Keratinocyte (primary cell): ENCODE measurements at regions not wholly inside any gene's neighbourhood (a gene's known extent, or its start where the extent isn't known, plus 50 kb on each side); places are given as distances from the start of the nearest gene placed in this dataset.

Experiments
- DNase-seq: peaks from one replicate; pipeline ENCODE4 v3.0.0-alpha.2; 2011; ENCODE audit warnings: low read depth, missing footprints, low spot score
- FAIRE-seq: peaks from 2 replicates; lab custom pipeline; 2011; peaks lifted over from hg19 to GRCh38; lab: Jason Lieb, UNC
- H2AFZ ChIP-seq: 2 replicates; pipeline ENCODE4 v1.6.0; 2012; ENCODE audit warnings: low read length, control low read depth, inconsistent platforms; ENCODE audit not compliant: control insufficient read depth
- H3K27ac ChIP-seq: 2 replicates; pipeline ENCODE4 v1.5.1; 2011; ENCODE audit warnings: low read length; ENCODE audit not compliant: control insufficient read depth, insufficient read depth
- H3K27me3 ChIP-seq: 3 replicates; pipeline ENCODE4 v1.6.0; 2011; ENCODE audit warnings: low read length; ENCODE audit not compliant: control insufficient read depth, insufficient read depth; ENCODE audit errors: extremely low read depth
- H3K36me3 ChIP-seq, 2 experiments: 2 replicates in 1 of 2; 3 replicates in 1 of 2; pipeline ENCODE4 v1.5.1; 2011; ENCODE audit warnings: low read length in 2 of 2, mild to moderate bottlenecking in 1 of 2; ENCODE audit not compliant: control insufficient read depth in 2 of 2, insufficient read depth in 2 of 2; ENCODE audit errors: extremely low read depth in 1 of 2
- H3K4me1 ChIP-seq: 3 replicates; pipeline ENCODE4 v1.5.1; 2011; ENCODE audit warnings: low read length; ENCODE audit not compliant: control insufficient read depth, insufficient read depth; ENCODE audit errors: extremely low read depth
- H3K4me2 ChIP-seq: 3 replicates; pipeline ENCODE4 v1.6.0; 2011; ENCODE audit warnings: low read depth, low read length; ENCODE audit not compliant: control insufficient read depth, insufficient read depth; ENCODE audit errors: extremely low read depth
- H3K4me3 ChIP-seq, 3 experiments: fragments of 200-600 bp in 1 of 3; sonication (generic) in 1 of 3; 2 replicates in 2 of 3; 3 replicates in 1 of 3; pipeline ENCODE4 v1.5.1; 2011 to 2016; ENCODE audit warnings: low read length in 3 of 3, mild to moderate bottlenecking in 3 of 3, control low read depth in 2 of 3, inconsistent platforms in 1 of 3, low read depth in 1 of 3, mixed read lengths in 1 of 3, mixed run types in 1 of 3, moderate library complexity in 1 of 3; ENCODE audit not compliant: control insufficient read depth in 2 of 3, insufficient read depth in 2 of 3; ENCODE audit errors: extremely low read depth in 1 of 3
- H3K79me2 ChIP-seq: 2 replicates; pipeline ENCODE4 v1.6.0; 2012; ENCODE audit warnings: low read length; ENCODE audit not compliant: control insufficient read depth, insufficient read depth
- H3K9ac ChIP-seq: 3 replicates; pipeline ENCODE4 v1.6.0; 2011; ENCODE audit warnings: low read length; ENCODE audit not compliant: control insufficient read depth, insufficient read depth; ENCODE audit errors: extremely low read depth
- H3K9me1 ChIP-seq: 3 replicates; pipeline ENCODE4 v1.6.0; 2011; ENCODE audit warnings: low read length; ENCODE audit not compliant: control insufficient read depth, insufficient read depth; ENCODE audit errors: extremely low read depth
- H3K9me3 ChIP-seq: 2 replicates; pipeline ENCODE4 v1.5.1; 2012; ENCODE audit warnings: low read depth, low read length; ENCODE audit not compliant: control insufficient read depth
- H4K20me1 ChIP-seq: 3 replicates; pipeline ENCODE4 v1.6.0; 2011; ENCODE audit warnings: low read length; ENCODE audit not compliant: control insufficient read depth, insufficient read depth; ENCODE audit errors: extremely low read depth
- CTCF ChIP-seq, 3 experiments: IDR thresholded peaks in 1 of 3; conservative IDR thresholded peaks in 1 of 3; optimal IDR thresholded peaks in 1 of 3; 2 replicates in 2 of 3; 3 replicates in 1 of 3; pipeline versions ENCODE3 to v1.5.1; 2011; ENCODE audit warnings: low read length in 3 of 3, mild to moderate bottlenecking in 3 of 3, moderate library complexity in 2 of 3, control low read depth in 1 of 3, inconsistent platforms in 1 of 3; ENCODE audit not compliant: insufficient read depth in 2 of 3; ENCODE audit errors: extremely low read depth in 1 of 3
- EZH2 ChIP-seq: IDR thresholded peaks from one replicate; pipeline ENCODE4 v1.6.1; 2012; ENCODE audit warnings: inconsistent platforms, mild to moderate bottlenecking, low read length, moderate library complexity
- dilution Hi-C: fragments of 300-500 bp; cut with MboI; formaldehyde crosslinking; loops from one replicate; pipeline ENCODE4 v1.7.0; 2020; ENCODE audit warnings: low sequenced_read_pairs; ENCODE audit not compliant: extremely low pct_ligation_motif_present

DNA sequence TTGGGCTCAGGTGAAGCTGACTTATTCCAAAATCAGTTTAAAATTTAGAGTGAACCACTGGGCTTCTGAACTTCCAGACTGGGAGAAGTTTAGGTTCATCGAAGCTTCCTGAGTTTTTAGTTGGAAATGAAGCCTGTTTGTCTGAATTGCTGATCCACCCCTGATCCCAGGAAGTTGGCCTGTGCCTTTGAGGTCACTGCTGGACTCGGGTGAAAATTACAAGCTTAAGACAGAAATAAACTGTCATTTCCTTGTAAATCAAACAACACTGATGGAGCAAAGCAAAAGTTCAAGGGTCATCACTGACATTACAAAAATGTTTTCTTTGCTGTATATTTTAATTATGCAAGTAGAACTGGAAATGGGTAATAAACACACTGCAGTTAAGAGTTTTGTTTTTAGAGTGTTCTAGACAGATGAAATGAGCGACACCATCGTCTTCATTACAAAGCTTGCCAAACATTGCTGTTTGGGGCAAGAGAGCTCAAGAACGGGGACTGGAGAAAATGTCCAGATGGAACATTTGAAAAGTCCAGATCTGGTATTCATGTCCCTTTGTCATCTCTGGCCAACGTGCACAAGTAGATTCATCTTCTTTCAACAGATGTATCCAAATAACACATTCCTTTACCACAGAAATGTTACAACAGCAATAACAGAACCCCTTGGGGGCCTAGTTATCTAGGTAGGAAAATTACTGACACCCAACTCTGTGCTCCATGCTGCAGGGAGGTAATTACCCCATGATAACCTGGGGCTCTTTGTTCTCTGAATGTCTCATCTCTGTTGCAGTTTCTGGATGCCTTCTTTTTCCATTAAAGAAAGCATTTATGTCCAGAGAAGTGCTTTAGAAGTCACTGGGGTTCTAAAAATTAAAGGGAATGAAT lies 142.4 kb upstream of the ERCC6L2 start:
- no peak overlapping the region for H3K27ac ChIP-seq
- FAIRE-seq (no peak), DNase-seq (no peak)
- H3K4me3 ChIP-seq: no peak overlapping the region
- no peaks in the 10 kb centered on the region for H3K4me1 ChIP-seq
- no peaks in the 10 kb centered on the region for H3K9me1 ChIP-seq
- no peaks in the 10 kb centered on the region for H4K20me1 ChIP-seq
- no peaks in the 10 kb centered on the region for H3K36me3 ChIP-seq
- dilution Hi-C loops: no loop called here
- no peaks in the 10 kb centered on the region for H3K79me2 ChIP-seq
- no peaks in the 10 kb centered on the region for H3K9me3 ChIP-seq
- no peak overlapping the region for H3K9ac ChIP-seq
- no peak overlapping the region for H3K4me2 ChIP-seq
- H3K27me3 ChIP-seq: no peaks in the 10 kb centered on the region
- TF ChIP-seq EZH2 (no peak), CTCF (optimal IDR thresholded peaks at IDR 0.05 in 1 of 3, IDR thresholded peaks at IDR 0.05 in 1 of 3, conservative IDR thresholded peaks at IDR 0.05 in 1 of 3; ENCODE audit: extremely low read depth in 1 of 3, insufficient read depth in 2 of 3, low read length in 3 of 3) (no peak)
- no peak overlapping the region for H2AFZ ChIP-seq

DNA sequence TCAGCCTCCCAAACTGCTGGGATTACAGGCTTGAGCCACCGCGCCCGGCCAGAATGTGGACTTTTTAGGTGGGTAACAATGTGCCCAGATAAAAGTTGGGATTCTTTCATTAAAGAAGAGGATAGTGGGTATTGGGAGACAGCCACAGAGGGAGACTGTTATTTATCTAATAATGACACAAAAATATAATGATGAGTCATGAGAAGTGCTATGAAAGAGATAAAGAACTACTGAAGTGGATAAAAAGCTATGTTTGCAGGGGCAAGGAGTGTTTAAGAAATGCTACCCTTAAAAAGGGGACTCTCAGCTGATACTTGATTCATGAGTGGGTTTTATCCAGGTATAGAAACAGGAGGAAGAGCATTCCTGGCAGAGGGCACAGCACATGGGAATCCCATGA lies 143.6 kb upstream of the ERCC6L2 start:
- no peaks in the 10 kb centered on the region for H3K4me1 ChIP-seq
- dilution Hi-C loops: no loop called here
- FAIRE-seq (no peak), DNase-seq (no peak)
- H3K9me3 ChIP-seq: no peaks in the 10 kb centered on the region
- H3K27me3 ChIP-seq: no peaks in the 10 kb centered on the region
- no peaks in the 10 kb centered on the region for H4K20me1 ChIP-seq
- TF ChIP-seq EZH2 (no peak), CTCF (optimal IDR thresholded peaks at IDR 0.05 in 1 of 3, IDR thresholded peaks at IDR 0.05 in 1 of 3, conservative IDR thresholded peaks at IDR 0.05 in 1 of 3; ENCODE audit: extremely low read depth in 1 of 3, insufficient read depth in 2 of 3, low read length in 3 of 3) (no peak)
- no peaks in the 10 kb centered on the region for H3K36me3 ChIP-seq
- no peaks in the 10 kb centered on the region for H3K9me1 ChIP-seq
- no peak overlapping the region for H3K27ac ChIP-seq
- H3K4me3 ChIP-seq: no peak overlapping the region
- H2AFZ ChIP-seq: no peak overlapping the region
- no peak overlapping the region for H3K4me2 ChIP-seq
- no peak overlapping the region for H3K9ac ChIP-seq
- H3K79me2 ChIP-seq: no peaks in the 10 kb centered on the region
